HL-60/S4 (cell line): ENCODE measurements at regions not wholly inside any gene's neighbourhood (a gene's known extent, or its start where the extent isn't known, plus 50 kb on each side); places are given as distances from the start of the nearest gene placed in this dataset.

ENCODE experiments used
- in situ Hi-C: fragments of 300-500 bp; cut with MboI; formaldehyde crosslinking; loops from 2 replicates; pipeline ENCODE4 v1.14.3; 2022; ENCODE audit warnings: low sequenced_read_pairs

DNA sequence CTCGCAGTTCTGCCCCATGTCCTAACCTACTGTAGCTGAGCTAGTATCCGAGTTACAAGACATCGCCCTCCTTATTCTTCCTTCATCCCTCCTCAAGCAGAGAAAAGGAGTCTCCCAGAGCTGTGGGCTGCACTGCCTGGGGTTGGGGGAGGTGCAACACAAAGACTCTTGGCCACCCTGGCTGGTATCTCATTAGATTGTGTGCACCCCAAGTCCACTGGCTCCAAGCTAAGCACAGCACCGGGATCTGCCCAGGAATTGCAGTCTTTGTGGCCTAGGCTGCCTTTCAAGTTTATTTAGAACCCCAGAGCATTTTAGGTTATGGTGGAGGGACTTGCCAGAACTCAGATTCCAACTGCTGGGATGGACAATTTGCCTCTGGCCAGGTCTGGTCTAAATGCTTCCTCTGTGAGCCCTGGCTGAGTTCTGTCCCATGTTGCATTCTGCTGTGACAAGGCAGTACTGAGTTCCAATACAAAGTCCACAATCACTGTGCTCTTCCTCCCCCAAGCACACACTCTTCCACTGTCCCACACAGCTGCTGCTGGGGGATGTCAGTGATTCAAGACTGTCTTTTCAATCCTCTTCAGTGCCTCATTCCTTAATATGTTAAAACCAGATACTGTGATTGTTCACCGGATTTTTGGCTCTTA, 169.6 kb upstream of the CLEC14A start:
- in situ Hi-C loops, result no loop called here

DNA sequence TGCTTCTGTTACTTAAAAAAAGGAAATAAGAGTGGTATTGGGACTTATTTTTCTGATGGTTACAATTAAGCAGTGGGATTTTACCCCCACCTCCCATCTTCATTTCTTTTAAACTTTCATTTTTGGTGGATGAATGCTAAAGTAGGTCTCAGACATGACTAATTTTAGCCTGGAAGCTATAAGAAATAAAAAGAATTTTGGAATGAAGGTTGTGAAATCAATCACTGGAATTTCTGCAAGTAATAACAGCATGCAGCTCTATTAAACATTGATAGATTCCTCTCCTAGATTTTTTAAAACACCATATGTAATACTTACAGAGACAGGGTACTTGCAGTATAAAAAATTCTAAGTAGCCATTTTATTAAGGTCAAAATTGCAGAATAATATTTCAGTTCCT, 164.2 kb upstream of the CLEC14A start:
- in situ Hi-C loops, result no loop called here

DNA sequence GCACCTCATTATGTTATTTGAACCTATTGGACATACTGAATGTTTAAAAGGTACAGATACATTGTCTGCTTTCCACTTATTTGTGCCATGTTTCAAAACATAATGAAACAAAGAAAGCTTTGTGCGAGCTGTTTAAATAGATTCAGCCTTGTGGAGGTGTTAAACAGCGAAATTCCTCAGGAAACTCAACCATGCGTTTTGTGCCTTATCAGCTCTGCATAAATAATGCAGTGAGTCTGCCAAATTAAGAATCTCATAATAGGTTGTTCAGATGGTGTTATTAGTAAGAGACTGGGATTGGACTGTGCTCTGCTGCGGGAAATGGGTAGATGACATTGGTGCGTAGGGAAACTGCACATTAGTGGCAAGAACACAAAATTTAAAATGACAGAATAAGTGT, 163.7 kb upstream of the CLEC14A start:
- in situ Hi-C loops, result no loop called here

DNA sequence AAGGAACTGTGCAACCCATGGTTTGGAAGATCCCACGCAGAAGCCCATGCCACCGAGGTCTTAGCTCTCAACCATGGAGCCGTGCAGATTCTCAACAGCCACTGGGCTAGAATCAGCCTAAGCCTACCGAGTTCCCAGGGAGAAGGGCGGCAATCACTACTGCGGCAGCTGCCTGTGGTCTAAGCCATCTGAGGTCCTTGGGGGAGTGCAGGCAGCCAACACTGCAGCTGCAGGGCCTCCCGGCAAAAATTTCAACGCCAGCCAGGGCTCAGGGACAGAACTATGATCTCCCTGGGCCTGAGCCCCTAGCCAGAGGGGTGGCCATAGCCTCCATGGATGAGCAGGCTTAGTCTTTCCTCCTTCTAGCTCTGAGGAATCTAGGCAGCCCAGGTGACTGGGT, 156.8 kb upstream of the CLEC14A start:
- in situ Hi-C loops, result no loop called here

DNA sequence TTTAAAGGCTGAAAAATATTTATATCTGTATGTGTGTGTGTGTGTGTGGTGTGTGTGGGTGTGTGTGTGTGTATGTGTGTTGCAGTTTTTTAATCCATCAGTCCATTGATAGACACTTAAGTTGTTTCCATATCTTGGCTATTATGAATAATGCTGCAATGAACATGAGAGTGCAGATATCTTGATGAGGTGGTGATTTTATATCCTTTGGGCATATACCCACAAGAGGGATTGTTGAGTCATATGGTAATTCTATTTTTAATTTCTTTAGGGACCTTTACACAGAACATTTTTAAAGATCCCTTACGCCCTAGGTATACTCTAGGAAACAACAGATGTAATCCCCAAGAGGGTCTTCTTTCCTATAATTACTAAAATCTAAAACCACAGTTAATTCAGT, 154.5 kb upstream of the CLEC14A start:
- in situ Hi-C loops, result no loop called here

DNA sequence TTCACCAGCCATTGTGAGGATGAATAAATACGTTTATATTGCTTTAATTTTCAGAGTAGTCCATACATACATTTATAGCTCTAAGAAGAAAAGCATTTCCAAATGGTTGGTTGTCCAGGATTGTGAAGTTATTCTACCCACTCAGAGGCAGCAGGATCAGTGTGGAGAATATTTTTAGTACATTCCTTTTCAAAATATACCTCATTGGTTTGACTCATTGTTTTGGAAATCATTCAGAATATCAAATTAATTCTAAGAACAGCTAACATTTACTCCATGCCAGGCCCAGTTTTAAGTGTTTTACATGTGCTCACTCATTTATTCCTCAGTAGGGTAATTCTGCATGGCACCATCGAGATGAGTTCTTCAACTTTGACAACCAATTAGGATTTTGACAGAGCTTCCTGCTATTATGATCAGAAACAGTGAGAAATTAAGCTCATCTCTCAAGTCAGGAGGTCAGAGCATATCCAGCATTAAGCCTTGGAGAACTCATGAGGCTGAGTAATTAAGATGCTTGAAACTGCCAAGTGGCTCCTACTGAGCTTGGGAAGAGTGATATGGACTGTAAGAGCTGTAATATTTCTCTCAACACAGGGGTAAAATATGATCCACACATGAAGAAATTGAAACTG, 153.3 kb upstream of the CLEC14A start:
- in situ Hi-C loops, result no loop called here

DNA sequence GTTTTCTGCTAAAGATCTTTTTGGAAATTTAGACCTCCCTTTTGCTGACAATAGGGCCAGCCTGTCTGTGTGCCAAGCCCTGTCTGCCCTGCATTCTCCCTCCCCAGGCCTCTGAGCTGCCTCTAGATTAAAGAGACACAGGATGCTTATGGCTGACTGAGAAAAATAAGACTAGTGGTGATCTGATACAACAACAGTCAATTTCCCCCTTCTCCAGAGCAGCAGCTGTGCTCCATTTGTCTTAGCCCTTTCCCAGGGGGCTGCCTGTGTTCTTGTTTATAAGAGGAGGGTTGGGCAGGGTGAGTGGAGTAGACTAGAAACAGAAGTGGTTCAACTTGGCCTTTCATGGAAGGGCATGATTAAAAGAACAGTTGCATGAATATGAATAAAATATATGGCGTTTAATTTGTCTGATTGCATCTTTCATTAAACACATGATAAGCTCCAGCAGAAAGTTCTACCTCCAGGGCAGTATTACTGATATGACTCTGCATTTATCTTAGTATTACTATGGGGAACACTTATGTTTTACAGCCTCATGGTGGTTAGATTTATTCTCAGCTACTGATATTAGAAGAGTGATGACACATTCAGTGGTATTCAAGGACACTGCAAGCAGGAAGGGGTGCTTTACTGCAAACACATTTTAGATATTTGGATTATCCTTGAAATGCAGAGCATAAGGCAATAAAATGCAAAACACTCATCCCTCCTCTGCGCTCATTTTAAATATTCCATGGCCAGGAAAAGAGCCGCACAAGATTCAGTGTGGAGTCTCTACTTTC, 150.2 kb upstream of the CLEC14A start:
- in situ Hi-C loops, result no loop called here

DNA sequence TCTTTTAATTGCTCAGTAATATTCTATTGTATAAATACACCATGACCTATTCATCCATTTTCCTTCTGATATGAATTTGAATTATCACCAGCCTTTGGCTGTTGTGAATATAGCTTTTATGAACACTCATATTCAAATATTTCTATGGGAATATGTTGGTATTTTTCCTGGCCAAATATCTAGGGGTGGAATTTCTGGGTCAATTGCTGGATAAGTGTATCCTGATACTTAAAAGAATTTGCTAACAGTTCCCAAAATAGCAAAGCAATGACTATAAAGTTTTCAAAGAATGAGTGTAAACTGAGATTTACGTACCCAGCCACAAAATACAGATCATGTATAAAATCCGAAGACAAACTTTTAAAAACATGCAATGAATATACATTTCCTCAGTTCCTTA, 148.7 kb upstream of the CLEC14A start:
- in situ Hi-C loops, result no loop called here

DNA sequence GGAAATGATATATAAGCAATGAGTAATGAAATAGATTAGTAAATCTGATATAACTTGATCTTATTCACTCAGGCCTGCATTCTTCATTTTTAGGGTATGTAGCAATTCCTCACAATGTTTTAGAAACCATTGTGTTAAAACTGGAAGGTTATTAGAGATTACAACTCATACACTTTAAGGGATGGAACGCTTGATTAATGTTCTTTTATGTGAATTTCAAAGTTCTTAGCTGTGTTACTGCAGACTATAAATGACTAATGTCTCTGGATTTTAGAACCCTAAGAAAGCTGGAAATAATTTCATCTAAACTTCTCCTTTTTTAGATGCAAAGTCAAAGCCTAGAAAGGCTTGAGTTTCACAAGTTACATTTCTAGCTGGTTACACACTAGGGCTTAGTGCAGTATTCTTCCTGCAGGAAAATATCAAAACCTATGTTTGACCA, 148.2 kb upstream of the CLEC14A start:
- in situ Hi-C loops, result no loop called here

DNA sequence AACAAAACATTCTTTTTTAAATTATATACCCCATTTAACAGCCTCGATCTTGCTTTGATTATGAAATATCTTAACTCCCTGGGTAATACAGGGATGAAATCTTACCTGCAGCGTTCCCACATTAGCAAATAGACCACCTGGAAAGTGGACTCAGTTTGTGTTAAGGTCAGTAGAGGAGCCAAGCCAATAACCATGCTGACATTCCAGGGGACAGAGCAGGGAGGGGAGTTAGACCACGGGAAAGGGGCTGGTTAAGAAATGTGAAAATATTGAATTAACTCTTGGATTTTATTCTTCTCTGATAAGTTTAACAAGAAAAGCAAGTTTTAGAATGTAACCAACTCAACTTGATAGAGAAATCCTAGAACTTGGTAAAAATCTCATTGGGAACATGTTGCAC, 144.9 kb upstream of the CLEC14A start:
- in situ Hi-C loops, result no loop called here

DNA sequence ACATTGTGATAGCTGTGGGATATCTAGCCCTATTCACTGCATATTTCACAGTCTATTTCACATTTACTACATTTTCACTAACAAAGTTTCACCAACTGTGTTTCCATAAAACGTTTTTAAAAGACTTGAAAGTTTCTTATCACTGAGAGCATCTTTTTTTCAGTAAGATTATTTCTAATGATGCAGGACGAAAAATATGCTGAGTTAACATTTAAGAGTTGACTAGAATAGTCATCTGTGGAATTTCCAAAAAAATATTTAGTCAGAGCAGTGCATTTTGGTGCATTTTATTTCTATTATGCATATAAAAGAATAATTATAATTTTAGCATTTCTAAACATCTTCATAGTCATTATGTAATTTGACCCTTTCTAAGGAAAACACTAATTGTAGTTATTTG, 143.8 kb upstream of the CLEC14A start:
- in situ Hi-C loops, result no loop called here

DNA sequence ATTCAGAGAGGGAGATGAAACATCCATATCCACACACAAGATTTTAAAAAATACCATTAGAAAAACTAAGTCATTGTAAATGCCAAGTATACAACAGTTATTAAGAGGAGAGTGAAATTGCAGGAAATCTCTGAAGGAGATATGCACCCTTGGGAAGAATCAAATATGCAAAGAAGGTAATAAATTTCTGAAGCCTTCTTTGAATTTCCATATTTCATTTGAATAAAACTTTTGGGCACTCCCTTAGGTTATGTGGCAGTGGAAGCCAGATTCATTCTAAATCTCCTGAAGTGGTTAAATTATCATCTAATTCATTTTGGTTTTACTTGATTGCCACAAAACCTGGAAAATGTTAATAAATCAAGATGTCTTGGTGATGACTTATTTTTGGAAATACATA, 138.9 kb upstream of the CLEC14A start:
- in situ Hi-C loops, result no loop called here

DNA sequence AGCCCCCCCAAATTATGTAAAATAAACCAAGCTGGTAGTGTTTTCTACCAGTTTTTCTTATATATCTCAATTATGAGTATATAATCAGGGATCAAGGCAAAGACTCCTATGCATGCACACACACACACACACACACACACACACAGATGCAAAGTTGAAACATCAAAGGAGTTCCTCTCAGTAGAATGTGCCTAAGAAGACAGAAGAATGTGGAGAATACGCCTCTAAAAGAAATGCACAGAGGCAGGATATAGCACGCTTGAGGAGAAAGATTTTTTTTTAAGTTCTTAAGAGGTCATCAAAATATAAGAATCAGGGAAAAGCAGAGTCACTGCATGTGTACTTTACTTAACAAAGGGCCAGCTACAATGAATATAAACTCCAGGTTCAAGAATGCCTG, 138.2 kb upstream of the CLEC14A start:
- in situ Hi-C loops, result no loop called here

DNA sequence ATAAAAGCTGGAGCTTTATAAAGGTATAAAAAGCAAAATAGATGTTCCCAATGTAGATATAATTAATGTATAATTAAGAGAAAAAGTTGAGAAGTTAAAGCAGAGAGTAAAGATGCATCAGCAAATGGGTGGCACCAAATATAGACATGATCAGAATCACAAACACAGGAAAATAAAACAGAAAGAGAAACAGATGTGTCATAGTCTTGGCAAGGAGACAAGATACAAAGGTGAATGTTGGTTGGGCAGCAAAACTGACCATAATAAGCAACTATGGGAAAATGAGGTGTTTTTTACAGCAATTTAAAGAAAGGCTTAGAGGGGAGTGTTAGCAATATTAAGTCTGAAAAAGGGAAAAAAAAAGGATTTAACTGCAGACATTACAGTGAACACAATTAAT, 135.4 kb upstream of the CLEC14A start:
- in situ Hi-C loops, result no loop called here

DNA sequence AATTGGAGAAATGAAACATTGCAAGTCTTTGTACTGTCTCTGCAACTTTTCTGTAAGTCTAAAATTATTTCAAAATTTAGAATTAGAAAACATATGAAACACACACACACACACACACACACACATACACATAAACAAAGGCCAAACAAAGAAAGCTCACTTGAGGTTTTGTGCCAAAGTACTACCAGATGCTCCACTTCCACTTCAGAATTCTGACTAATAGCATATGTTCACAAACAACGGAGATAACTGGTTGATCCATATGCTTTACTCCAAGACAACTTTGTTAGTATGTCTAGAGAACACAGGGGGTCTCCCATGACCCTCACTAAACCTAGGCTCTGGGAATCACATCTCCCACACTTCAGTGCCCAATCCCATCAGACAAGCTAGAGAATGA, 133.8 kb upstream of the CLEC14A start:
- in situ Hi-C loops, result no loop called here

DNA sequence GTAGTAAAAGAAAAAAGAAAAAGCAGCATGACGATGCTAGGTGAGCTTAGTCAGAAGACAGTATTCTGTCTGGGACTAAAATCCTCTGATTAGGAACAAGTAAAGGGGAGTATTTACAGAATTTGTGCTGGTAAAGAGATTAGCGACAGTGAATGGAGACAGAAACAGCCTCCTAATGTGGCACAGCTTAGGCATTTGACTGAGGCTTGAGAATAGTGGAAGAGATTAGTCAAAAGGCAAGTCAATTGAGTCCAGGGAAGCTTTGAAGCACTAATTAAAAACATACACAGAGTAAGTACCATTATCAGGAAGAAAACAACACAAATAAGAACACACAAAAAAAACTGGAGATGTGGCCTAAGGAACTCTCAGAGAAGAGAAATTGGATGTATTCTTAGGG, 131.9 kb upstream of the CLEC14A start:
- in situ Hi-C loops, result no loop called here

DNA sequence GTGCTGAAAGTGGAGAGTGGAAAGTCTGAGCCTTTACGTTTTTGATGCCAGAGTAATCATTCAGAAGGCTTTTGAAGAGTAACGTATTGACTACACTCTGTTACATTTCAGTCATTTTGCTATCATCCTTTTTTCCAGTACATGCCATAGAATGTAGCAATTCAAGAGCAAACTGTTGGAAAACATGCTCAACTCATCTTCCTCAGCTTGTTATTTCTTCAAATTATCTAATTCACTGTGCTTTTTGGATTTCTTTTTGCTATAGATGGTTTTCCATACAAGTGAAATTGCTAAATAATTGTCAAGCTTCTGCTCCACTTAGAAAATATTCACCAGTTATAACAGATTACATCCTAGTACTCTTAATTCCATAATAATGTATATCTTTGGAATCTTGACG, 129.9 kb upstream of the CLEC14A start:
- in situ Hi-C loops, result no loop called here

DNA sequence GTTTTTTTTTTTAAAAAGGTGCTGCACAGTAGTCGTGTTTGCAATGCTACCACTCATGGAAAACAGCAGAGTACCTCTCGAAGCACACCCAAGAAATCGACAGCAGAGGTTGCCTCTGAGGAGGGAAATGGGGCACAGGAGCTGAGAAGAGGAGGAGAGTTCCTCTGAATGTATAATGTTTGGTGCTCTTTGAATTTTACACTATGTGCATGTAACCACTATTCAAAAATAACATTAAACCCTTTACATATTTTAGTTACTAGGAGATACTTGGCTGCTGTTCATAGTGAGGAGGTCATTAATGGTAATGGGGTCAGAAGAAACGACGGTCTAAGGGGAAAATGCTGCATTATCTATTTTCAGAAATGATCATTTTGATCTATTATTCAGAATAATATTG, 129.4 kb upstream of the CLEC14A start:
- in situ Hi-C loops, result no loop called here

DNA sequence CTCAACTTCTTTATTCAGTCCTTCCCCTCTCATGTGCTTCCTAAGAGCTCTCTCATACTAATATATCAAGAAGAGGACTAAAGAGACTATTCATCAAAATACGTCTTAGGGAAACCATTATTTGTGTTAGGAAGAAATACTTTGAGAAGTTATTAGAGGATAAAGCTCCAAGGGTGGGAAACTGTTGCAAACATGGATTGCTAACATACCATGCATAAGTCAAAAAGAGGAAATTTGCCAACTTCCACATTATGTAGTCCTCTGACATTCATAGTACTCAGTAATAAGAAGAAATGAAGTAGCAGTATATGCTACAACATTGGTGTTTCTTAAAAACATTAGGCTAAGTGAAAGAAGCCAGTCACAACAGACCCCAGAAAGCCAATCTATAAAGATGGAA, 128.8 kb upstream of the CLEC14A start:
- in situ Hi-C loops, result no loop called here

DNA sequence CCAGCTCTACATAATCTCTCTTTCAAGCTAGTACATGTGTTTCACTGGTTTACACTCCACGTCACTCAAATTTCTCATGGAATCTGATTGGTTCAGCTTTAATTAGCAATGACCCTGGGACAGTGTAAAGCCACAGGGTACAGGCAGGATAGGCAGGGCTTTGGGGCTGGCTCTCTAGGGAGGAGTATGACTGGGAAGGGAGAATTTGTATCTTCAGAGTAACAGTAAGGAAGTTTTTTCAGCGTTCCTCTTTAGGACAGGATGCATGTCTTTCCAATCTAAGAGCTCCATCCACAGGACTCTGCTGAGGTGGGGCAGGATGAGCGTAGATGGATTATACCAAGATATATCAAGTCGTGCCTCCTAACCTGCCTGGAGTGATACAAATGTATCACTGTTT, 112.0 kb upstream of the CLEC14A start:
- in situ Hi-C loops, result no loop called here

DNA sequence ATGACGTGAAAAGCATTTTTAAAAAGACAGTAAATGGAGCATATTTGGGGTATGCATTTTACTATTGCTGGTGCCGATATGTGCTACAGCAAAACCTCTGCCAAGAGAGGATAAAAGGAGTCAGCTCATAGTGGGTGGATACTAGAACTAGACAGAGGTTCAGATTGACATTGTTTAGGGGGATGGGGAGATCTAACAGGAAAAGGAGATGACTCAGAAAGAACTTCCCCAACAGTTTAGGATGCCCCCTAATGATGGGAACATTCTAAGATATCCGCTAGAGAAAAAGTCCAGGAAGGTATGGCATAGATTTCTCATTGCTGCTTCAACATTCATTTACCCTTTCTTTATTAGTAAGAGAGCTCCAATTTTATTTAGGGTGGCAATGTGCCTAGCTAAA, 110.5 kb upstream of the CLEC14A start:
- in situ Hi-C loops, result no loop called here

DNA sequence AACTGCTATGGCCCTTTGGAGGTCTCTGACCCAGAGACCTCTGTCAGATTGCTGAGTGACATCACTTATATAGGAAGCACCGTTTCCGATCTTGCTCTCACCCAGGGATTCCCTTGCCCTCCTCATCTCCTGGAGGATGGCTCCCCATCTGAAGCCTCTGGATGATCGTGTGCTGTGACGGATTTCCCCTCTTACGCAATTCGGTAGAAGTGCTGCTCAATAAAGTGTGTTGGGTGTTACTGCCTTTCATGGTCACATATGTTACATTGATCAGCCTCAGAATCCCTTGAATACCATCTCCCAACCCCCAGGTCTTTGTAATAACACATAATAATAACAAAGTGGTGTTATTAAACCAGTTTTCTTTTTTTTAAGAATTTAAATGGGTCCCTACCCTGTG, 107.3 kb upstream of the CLEC14A start:
- in situ Hi-C loops, result no loop called here
